ENCODE measurements at regions not wholly inside any gene's neighbourhood (a gene's known extent, or its start where the extent isn't known, plus 50 kb on each side); places are given as distances from the start of the nearest gene placed in this dataset.
"Not testable (repeated sequence)": the region's sequence is repeated elsewhere in the genome, so short reads cannot be mapped to it uniquely, and the experiment has no call there.

DNA sequence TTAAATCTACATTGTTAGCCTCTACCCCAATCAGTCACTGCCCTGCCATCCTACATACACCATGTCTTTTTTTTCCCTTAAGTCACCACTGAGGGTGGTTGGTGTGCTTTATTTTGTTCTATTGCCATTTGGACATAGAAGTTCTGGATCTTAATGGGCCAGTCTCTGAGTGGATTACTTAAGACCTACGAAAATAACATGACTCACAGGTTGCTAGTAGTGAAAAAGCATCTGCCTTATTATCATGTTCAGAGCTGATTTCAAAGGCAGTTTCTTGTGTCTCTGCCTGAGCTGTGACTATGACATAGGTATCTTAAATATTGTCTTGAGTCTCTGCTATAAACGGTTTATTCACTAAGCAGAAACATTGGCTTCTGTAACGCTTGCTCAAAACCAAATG, 410.8 kb downstream of the MDFIC start:
- no peak for DNase-seq

DNA sequence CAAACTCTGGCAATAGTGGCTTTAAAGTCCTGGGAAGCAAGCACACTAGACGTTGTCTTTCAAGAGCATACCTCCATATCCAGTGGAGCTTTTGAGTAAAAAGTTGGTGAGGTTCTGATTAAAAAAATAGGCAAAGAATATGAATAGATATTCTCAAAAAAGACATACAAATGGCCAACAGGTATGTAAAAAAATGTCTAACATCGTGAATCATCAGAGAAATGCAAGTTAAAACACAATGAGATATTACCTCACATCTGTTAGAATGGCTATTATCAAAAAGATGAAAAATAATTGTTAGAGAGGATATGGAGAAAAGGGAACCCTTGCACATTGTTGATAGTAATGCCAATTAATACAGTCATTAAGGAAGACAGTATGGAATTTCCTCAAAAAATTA, 407.1 kb downstream of the MDFIC start:
- no peak for DNase-seq

DNA sequence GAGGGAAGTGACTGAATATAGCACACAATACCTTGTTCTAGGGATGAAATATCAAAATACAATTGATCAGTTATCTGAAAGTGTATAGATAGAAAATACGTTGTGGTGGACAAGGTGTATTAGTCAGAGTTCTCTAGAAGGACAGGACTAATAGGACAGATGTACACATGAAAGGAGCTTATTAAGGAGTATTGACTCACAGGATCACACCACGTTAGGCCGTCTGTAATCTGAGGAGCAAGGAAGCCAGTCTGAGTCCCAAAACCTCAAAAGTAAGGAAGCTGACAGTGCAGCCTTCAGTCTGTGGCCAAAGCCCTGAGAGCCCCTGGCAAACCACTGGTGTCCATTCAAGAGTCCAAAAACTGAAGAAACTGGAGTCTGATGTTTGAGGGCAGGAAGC, 406.1 kb downstream of the MDFIC start:
- DNase-seq: no peak

DNA sequence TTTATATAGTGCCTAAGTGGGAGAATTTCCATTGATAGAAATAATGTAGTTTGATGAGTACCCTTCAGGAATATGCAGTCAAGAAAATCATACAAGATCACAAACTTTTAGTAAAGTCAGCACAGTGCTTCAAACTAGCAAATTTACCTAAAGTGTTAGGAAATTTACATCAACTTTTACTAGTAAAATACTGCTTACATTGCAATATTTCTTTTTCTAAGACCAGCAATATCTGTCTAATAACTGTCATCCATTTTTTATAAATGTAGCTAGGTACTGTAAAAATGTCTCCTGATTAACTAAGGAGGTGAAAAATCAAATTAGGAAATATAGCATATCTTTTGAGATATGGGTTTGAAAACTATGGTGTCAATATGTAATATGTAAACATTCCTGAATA, 405.4 kb downstream of the MDFIC start:
- no peak for DNase-seq

DNA sequence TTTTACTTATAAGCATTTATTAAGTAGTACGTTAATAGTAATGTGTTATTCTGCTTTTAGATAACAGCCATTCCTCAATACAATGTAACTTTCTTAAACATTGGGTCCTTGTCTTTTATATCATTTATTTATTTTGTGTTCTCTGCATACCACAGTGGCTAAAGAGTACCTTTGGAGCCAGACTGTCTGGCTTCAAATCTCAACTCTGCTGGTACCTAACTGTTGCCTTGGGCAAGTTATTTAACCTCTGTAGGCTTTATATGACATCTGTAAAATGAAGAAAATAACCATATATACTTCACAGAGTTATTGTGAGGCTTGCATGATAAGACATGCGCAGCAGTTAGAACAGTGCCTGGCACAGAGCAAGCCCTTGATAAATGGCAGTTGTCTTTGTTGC, 397.6 kb downstream of the MDFIC start:
- DNase-seq: no peak

DNA sequence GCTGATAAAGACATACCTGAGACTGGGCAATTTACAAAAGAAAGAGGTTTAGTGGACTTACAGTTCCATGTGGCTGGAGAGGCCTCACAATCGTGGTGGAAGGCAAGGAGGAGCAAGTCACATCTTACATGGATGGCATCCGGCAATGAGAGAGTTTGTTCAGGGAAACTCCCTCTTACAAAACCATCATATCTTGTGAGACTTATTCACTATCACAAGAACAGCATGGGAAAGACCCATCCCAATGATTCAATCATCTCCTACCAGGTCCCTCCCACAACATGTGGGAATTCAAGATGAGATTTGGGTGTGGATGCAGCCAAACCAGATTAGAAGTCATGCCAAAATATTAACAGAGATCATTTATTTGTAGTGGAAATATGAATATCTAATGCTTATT, 388.4 kb downstream of the MDFIC start:
- not testable (repeated sequence) for DNase-seq

DNA sequence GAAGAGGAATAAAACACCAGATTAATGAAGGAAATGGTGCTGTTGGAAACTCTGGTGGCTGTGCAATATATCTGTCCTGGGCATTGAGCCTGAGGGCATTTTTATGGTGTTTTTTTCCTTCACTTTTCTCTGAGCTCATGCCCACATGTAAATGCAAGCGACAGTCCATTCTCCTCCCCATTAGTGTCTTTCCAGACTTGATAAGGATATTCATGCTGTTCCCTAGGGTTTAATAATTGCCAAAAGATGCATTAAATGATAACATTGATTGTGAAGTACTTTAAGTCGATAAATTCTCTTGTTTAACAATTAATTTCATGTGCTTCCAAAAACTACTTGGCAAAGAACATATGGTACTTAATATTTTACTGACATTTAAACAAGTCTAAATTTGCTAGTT, 384.7 kb downstream of the MDFIC start:
- DNase-seq: no peak

DNA sequence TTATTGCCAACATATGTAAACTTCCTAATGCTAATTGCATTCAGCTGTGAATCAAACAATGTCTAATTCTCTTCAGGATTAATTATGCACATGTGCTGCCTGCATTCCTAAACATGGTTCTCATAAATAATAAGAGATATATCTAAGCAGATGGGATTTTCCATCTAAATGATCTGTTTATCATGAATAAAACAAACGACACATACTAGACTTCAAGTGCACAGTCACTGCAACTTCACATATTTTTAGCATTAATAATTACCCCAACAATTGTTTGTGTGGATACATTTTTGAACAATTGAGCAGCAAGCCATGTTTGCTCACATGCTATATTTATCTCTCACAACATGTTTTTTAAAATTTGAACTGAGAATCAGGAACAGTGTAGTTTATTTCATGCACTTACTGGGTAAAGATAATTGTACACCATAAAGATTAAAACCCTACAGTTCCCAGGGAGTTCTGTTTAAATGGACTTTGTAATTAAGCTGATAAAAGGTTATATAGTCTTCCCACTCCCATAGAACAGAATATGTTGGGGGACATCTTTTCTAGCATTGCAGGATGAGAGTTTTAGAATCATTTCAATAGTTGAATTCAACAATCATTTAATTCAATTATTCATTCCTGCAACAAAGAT, 378.5 kb downstream of the MDFIC start:
- DNase-seq: no peak

DNA sequence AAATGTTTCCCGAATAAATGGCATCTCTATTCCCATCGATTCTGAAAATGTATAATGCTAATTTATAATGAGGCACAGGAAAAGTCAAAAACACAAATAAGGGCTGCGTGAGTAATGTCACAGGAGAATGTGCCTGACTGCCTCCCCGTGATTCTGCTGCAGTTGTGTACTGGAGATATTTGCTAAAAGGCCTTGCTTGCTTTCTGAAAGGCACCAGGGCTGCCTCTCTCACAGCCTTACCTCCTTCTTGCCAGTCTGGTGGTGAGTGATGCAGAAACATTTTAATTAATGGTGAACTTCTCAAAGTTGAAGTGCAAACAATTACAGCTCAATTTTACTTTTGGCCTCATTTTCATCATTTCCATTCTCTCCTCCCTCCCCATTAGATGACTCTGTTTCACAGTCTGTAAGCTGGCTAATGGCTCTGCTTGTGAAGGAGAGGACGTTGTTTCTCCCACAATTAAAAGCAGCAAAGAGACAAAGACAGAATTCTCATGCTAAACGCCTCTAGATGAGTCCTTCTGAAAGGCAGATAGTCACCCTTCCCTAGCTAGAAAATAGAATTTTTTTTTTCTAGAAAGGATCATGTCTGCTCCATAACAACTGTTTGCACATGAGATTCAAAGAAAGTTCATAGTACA, 377.6 kb downstream of the MDFIC start:
- DNase-seq: no peak

DNA sequence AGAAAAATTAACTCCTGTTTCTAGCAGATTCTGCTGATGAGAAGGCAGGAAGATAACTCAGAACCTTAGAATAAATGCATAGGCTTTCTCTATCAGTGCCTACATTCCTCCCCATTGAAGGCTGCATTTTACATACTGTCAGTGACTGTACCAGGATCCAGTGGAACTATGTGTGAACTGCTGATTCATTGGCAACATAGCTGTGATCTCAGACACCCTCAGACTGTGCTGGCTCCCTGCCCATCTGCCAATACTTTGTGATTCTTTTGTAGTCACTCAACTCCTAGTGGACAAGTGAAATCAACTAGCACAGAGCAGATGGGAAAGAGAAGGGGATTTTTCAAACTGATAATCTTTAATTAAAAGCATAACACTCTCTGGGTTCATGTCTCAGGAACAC, 375.8 kb downstream of the MDFIC start:
- no peak for DNase-seq

DNA sequence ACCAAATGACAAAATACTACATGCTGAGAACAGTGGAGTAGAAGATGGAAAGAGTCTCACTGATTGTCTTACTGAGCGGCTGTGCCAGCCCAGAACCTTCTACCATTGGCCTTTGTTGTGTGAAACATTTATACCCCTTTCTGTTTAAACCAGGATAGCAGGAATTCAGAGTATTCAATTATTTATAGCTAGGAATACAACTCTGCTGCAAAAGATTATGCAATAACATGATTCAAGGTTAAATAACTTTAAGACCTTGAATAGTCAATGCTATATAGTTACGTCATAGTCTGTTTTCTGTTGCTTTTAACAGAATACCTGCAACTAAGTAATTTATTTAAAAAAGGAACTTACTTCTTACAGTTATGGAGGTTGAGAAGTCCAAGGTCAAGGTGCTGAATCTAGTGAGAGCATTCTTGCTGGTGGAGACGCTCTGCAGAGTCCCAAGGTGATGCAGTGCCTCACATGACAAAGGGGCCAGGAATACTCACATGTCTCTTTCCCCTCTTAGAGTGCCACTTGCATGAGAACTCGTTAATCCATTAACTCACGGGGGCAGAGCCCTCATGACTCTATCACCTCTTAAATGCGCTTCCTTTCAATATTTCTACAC, 371.8 kb downstream of the MDFIC start:
- no peak for DNase-seq

DNA sequence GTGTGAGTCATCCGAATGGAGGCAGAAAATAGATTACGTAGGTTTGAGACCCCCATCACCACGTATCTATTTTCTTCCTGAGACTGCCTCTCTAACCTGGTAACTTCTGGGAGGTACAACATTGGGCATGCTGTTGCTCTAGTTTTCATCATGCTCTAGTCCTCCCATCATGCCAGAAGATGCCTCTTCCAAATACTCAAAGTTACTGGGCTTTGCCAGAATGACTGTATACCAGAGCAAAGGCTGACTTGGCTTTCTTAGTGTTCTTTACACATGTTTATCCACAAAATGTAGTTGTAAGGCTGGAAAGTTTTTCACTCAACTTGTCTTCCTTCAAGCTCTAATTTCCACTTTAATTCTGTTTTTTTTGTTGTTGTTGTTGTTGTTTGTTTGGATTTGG, 370.5 kb downstream of the MDFIC start:
- DNase-seq: no peak

DNA sequence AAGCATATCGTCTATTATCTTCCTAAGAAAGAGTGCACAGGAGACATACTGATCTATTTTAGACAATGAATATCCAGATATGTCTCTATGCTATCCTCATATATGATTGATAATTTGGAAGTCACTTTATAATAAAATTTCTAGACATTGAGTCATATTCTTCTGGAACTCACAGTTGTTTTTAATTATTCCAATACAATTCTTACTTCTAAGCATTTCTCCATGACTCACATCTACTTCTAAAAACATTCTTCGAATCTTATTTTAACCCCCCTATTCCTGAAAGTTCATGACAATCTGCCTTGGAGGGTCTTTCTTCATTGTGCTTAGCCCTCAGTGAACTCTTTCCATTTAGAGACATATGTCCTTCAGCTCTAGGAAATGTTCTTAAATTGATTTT, 368.1 kb downstream of the MDFIC start:
- DNase-seq: no peak

DNA sequence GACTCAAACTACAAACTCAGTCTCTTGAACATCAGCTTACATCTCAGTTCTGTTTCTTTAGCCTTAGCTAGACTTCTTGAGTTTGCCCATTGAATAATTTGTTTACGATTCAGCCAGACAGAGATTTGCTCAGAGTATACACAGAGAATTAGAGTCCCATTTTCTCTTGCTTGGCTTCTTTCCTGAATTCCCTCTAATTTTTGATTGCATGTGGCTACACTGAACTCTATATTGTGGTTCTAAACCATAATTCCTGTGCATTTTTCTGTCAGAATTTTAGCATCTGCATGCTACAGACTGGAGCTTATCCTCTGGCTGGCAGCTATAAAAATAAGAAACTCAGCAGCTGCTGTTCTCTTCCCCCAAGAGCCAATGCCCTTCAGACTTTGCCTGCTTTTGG, 354.9 kb downstream of the MDFIC start:
- DNase-seq: no peak

DNA sequence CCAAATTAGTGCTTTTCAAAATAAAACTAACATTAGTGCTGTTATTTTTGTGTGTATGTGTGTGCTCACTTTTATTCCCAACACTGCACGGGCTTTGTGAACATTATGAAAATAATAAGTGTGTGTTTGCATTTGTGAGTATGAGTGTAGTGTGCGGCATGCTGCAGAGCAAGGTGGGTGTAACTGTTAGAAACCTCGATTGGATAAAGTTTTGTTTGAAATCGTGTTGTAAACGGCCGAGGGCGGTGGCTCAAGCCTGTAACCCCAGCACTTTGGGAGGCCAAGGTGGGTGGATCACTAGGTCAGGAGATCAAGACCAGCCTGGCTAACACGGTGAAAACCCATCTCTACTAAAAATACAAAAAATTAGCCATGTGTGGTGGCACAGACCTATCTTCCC, 352.0 kb downstream of the MDFIC start:
- not testable (repeated sequence) for DNase-seq

DNA sequence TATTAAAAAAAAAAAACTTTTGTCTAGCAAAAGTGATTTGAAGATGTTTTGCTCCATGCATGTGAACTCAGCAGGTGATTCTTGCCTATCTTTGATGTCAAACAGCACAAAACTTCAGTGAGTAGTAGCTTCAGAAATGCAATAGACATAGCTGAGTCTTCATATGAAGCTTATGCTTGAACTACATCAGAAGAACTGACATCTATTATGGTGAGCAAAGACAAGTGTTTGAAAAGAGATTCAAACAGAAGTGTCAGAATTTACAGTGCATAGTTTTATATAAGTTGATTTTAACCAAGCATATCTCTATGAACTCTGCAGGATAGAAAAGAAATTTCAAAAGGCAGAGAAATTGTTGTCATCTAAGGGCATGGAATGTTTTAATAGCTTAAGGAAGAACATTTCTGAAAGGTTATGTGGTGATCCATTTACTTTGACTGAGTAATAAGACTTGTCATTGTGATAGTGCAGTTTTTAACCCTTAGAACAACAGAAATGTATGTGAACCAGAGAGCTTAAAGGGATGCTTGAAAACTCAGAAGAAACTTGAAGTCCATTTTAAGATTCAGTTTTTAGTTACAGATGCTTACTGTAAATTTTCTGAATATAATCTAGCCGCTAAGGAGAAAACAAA, 351.4 kb downstream of the MDFIC start:
- no peak for DNase-seq

DNA sequence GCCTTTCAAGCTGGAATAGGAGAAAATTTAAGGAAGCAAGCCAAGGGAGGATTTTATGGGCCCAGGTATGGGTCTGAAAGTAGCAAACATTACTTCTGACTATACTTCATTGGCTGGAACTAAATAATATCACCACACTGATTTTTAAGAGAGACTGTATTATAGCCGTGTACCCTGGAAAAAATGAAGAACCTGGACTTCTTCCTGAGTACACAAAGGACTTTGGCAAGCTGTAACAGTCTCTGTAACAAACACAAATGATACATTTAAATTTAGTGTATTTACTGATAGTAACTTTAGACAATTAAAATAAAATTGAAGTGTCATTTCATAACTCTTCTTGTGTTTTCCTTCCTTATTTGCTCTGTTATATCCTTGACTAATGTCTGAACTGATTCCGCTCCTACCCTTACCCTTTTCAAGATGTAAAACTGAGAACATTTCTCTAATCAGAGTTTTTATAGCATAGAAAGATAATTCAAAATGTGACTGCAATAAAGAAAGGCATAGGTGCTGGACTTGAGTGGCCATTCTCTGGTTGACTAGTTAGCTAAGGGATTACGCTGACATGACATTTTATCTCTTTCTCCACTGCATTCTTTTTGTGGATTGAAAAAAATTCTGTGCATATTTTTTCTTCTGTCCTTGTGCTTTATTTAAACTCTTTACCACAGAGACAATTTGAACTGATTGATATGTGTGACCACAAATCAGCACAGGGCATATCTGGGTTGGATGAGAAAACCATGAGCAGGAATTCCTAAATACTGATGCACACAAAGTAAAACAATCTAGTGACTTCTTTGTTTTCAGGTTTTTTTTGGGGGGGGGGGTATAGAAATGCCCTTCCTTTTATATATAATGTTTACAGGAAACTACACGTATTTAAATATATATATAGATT, 349.7 kb downstream of the MDFIC start:
- no peak for DNase-seq

DNA sequence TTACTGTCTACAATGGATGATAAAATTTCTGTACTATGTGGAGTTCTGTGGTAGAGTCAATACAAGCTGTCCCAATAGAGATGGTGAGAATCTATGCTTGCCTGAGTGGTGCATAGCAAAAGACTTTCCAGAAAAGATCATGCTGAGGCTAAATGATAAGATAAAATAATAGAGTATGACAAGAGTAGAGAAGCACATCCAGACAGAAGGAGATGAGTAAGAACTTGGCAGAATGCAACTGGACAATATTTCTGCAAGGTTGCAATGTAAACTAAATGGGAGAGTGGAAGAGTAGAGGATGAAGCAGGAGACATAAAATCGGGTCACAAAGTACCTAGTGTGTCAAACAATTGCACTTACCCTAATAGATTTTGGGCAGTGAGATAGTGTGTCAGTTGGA, 347.6 kb downstream of the MDFIC start:
- DNase-seq: no peak

DNA sequence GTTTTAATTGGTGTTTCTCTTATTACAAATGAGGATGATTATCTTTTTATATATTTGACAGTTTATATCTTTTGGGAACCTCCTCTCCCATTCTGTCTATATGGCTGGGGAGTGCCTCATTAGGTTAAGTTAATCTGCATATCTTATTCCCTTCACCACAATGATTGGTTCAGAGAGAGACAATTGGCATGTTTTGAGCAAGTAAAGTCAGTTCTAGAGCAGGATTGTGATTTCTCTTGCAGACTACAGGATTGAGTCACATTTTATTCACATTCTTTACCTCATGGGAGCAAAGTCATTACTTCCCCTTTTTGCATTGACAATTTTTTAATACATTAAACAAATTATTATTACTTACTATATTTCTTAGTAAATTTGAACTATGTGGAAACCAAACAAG, 345.6 kb downstream of the MDFIC start:
- no peak for DNase-seq

DNA sequence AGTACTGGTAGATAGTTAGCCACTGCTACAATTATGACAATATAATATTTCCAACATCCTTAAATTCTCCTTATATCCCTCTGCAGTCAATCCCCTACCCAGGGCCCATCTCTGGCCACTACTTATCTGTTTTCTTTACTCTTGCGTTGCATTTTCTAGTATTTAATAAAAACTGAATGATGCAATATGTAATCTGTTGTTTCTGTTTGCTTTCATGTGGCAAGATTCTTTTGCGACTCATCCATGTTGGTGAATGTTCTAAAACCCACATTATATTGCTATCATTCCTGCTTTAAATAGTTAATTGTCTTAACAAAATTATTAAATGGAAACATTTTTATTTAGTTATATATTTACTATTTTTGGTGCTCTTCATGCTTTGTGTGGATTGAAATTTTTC, 338.5 kb downstream of the MDFIC start:
- no peak for DNase-seq

DNA sequence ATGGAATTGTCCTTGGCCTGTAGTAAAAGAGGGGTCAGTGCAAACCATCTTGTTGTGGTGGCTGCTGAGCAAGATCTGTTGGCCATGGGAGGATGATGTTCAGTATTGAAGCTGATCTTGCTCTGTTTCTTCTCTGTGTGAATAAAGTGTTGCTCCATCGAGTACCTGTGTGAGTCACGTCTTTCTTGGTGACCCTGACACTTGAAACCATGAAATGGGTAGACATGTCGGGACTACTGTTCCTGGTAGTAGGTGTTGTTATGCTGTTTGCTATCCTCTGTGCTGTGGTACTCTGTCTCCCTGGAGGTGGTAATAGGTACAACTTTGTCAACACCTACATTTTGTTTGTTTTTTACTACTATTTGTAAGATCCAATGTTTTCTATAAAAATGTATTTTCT, 330.6 kb downstream of the MDFIC start:
- no peak for DNase-seq

DNA sequence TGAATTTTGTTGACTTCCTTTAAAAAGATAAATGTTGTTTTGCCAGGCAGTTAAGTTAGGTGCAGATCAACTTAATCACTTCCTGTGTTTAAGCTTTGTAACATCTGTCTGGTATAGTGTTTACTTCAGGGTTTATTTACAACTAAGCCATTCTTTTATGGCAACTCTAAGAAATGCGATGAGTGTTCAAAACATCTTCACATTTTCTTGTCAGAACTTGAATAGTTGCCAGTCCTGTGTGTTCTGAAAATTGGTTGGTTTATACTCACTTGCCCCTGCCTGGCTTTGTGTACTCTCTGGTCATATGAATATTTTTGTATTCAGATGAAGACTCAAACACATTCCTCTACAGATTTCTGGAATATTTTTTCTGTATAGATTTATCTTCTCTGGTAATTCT, 327.2 kb downstream of the MDFIC start:
- DNase-seq: no peak

DNA sequence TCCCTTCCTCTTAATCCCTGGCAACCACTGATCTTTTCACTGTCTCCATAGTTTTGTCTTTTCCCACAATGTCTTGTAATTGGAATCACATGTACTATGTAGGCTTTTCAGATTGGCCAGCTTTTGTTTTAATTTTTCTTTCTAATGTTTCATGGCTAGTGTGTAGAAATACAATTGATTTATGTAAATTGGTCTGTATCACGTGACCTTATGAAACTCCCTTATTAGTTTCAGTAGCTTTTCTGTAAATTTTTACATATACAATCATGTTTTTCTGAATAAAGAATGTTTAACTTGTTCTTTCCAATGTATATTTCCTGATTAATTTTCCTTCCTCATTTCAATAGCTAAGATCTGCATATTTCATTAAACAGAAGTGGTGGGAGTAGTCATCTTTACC, 319.3 kb downstream of the MDFIC start:
- no peak for DNase-seq
